ENCODE measurements at regions not wholly inside any gene's neighbourhood (a gene's known extent, or its start where the extent isn't known, plus 50 kb on each side); places are given as distances from the start of the nearest gene placed in this dataset.
"Not testable (repeated sequence)": the region's sequence is repeated elsewhere in the genome, so short reads cannot be mapped to it uniquely, and the experiment has no call there.

GRCh38 chr21:34271189-34271851 lies 92.5 kb upstream of the KCNE2 start:
- DNase-seq (ENCODE audit: low read depth, low spot score) = no peak

GRCh38 chr21:34272321-34272720 lies 91.5 kb upstream of the KCNE2 start:
- DNase-seq (ENCODE audit: low read depth, low spot score) = no peak

GRCh38 chr21:34274001-34274400 lies 89.8 kb upstream of the KCNE2 start:
- peak; percentile 10 for DNase-seq (ENCODE audit: low read depth, low spot score)

- no peak for DNase-seq (ENCODE audit: low read depth, low spot score)
Observed at GRCh38 chr21:34276711-34277425, 86.9 kb upstream of the KCNE2 start.

- DNase-seq (ENCODE audit: low read depth, low spot score) = no peak
Observed at GRCh38 chr21:34278451-34278850, 85.4 kb upstream of the KCNE2 start.

- DNase-seq (ENCODE audit: low read depth, low spot score) = no peak
Observed at GRCh38 chr21:34279285-34279684, 84.5 kb upstream of the KCNE2 start.

GRCh38 chr21:34279883-34280282 lies 83.9 kb upstream of the KCNE2 start:
- no peak for DNase-seq (ENCODE audit: low read depth, low spot score)

GRCh38 chr21:34280389-34280795 lies 83.4 kb upstream of the KCNE2 start:
- no peak for DNase-seq (ENCODE audit: low read depth, low spot score)

GRCh38 chr21:34280959-34281358 lies 82.8 kb upstream of the KCNE2 start:
- no peak for DNase-seq (ENCODE audit: low read depth, low spot score)

GRCh38 chr21:34282223-34282622 lies 81.6 kb upstream of the KCNE2 start:
- no peak for DNase-seq (ENCODE audit: low read depth, low spot score)

GRCh38 chr21:34284666-34285065 lies 79.1 kb upstream of the KCNE2 start:
- peak; percentile 55 for DNase-seq (ENCODE audit: low read depth, low spot score)

- DNase-seq (ENCODE audit: low read depth, low spot score) = not testable (repeated sequence)
Observed at GRCh38 chr21:34288042-34288441, 75.8 kb upstream of the KCNE2 start.

GRCh38 chr21:34289856-34290255 lies 74.0 kb upstream of the KCNE2 start:
- DNase-seq (ENCODE audit: low read depth, low spot score) = no peak

- DNase-seq (ENCODE audit: low read depth, low spot score) = no peak
Observed at GRCh38 chr21:34296878-34297277, 66.9 kb upstream of the KCNE2 start.

- no peak for DNase-seq (ENCODE audit: low read depth, low spot score)
Observed at GRCh38 chr21:34298534-34299167, 65.2 kb upstream of the KCNE2 start.

GRCh38 chr21:34299168-34299539 lies 64.7 kb upstream of the KCNE2 start:
- DNase-seq (ENCODE audit: low read depth, low spot score) = no peak

GRCh38 chr21:34302521-34302920 lies 61.3 kb upstream of the KCNE2 start:
- no peak for DNase-seq (ENCODE audit: low read depth, low spot score)

GRCh38 chr21:34305605-34306604 lies 57.9 kb upstream of the KCNE2 start:
- no peak for DNase-seq (ENCODE audit: low read depth, low spot score)

GRCh38 chr21:34307991-34308532 lies 55.7 kb upstream of the KCNE2 start:
- DNase-seq (ENCODE audit: low read depth, low spot score) = no peak

GRCh38 chr21:34311561-34312330 lies 52.1 kb upstream of the KCNE2 start:
- DNase-seq (ENCODE audit: low read depth, low spot score) = no peak

- DNase-seq (ENCODE audit: low read depth, low spot score) = no peak
Observed at GRCh38 chr21:34313116-34313515, 50.7 kb upstream of the KCNE2 start.

Measured in smooth muscle cell of the brain vasculature (primary cell).